Endodermal cell (in vitro differentiated cells): ENCODE measurements at regions not wholly inside any gene's neighbourhood (a gene's known extent, or its start where the extent isn't known, plus 50 kb on each side); places are given as distances from the start of the nearest gene placed in this dataset.

Experiments used
- DNase-seq: peaks from one replicate; pipeline ENCODE4 v3.0.0-alpha.2; 2017
- H3K27ac ChIP-seq: 2 replicates; pipeline ENCODE4 v1.5.1; 2013; ENCODE audit warnings: mild to moderate bottlenecking, low read depth, low read length, moderate library complexity
- H3K27me3 ChIP-seq: 2 replicates; pipeline ENCODE4 v1.6.1; 2013; ENCODE audit warnings: mild to moderate bottlenecking, low read length, moderate library complexity; ENCODE audit not compliant: insufficient read depth, control insufficient read depth, poor library complexity, severe bottlenecking
- H3K36me3 ChIP-seq: 2 replicates; pipeline ENCODE4 v1.7.0; 2013; ENCODE audit warnings: mild to moderate bottlenecking, low read length, moderate library complexity; ENCODE audit not compliant: control insufficient read depth, insufficient read depth
- H3K4me1 ChIP-seq: one replicate; pipeline ENCODE4 v1.7.0; 2013; ENCODE audit warnings: low read length; ENCODE audit not compliant: control insufficient read depth, insufficient read depth
- H3K4me3 ChIP-seq: 2 replicates; pipeline ENCODE4 v1.5.1; 2013; ENCODE audit warnings: mild to moderate bottlenecking, low read length, moderate library complexity
- H3K9ac ChIP-seq: 2 replicates; pipeline ENCODE4 v1.6.1; 2013; ENCODE audit warnings: mild to moderate bottlenecking, low read length, moderate library complexity; ENCODE audit not compliant: poor library complexity, severe bottlenecking; ENCODE audit errors: extremely low read depth
- H3K9me3 ChIP-seq: 2 replicates; pipeline ENCODE4 v1.6.1; 2013; ENCODE audit warnings: mild to moderate bottlenecking, low read length, moderate library complexity; ENCODE audit not compliant: control insufficient read depth
- H3K27ac Mint-ChIP-seq: 2 replicates; pipeline ENCODE4 v1.8.0; 2020; ENCODE audit warnings: mixed read lengths
- H3K27me3 Mint-ChIP-seq: 2 replicates; pipeline ENCODE4 v1.8.0; 2021; ENCODE audit warnings: mild to moderate bottlenecking, mixed read lengths; ENCODE audit not compliant: insufficient read depth
- H3K36me3 Mint-ChIP-seq: 2 replicates; pipeline ENCODE4 v1.8.0; 2020; ENCODE audit warnings: low read depth, mixed read lengths
- H3K4me1 Mint-ChIP-seq: 2 replicates; pipeline ENCODE4 v1.8.0; 2020; ENCODE audit warnings: mixed read lengths
- H3K4me3 Mint-ChIP-seq: 2 replicates; pipeline ENCODE4 v1.8.0; 2020; ENCODE audit warnings: mild to moderate bottlenecking, moderate library complexity, mixed read lengths
- H3K9me3 Mint-ChIP-seq: 2 replicates; pipeline ENCODE4 v1.8.0; 2020; ENCODE audit warnings: mild to moderate bottlenecking, mixed read lengths
- WGBS, 2 experiments: methylation state at CpG; one replicate each; pipeline versions ENCODE4 v1.1.5 to v1.1.7; 2013; ENCODE audit warnings: missing lambda C conversion rate in 2 of 2, mixed read lengths in 1 of 2; ENCODE audit not compliant: insufficient coverage in 1 of 2, insufficient read length in 1 of 2; 5-methylcytosine and 5-hydroxymethylcytosine counted together
- TF ChIP-seq, protein P1 (sequence below): fragments of 200-600 bp; sonication (generic); conservative IDR thresholded peaks from 2 replicates; pipeline ENCODE4 v1.5.0; 2021; ENCODE audit warnings: antibody characterized with exemption, mild to moderate bottlenecking

DNA sequence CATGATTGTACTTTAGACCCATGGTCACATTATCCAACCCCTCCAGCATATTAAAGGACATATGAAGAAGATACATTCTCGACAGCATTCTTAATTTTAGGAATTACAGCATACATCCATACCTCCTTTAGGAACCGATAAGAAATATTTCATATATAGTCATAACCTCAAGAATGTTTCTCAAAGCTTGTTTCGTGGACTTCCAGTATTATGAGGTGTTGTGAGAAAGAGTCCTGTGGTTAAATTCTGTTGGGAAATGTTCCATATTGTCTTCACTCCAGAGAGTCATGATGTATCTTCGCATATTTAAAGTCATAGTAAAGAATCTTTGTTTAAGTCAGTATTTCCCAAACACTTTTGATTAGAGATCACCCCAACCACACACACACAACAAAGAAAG lies 321.0 kb upstream of the SNX7 start:
- Mint-ChIP-seq H3K27me3 (peaks cover 2% of the 10 kb centered on the region), H3K4me1 (peaks cover 2% of the 10 kb centered on the region), H3K9me3 (no peaks in the 10 kb centered on the region), H3K4me3 (no peak overlapping the region), H3K36me3 (no peaks in the 10 kb centered on the region), H3K27ac (no peak overlapping the region)
- Histone ChIP-seq H3K9me3 (no peaks in the 10 kb centered on the region), H3K27ac (no peak overlapping the region), H3K4me1 (no peaks in the 10 kb centered on the region), H3K4me3 (no peak overlapping the region), H3K9ac (no peak overlapping the region), H3K36me3 (no peaks in the 10 kb centered on the region), H3K27me3 (no peaks in the 10 kb centered on the region)
- no peak for DNase-seq
- WGBS, 2 experiments, result 92% methylated on average over 3 of the region's 4 CpGs; no CpG with 5 or more reads in 1 of the 2 experiments
- TF ChIP-seq, protein P1, sequence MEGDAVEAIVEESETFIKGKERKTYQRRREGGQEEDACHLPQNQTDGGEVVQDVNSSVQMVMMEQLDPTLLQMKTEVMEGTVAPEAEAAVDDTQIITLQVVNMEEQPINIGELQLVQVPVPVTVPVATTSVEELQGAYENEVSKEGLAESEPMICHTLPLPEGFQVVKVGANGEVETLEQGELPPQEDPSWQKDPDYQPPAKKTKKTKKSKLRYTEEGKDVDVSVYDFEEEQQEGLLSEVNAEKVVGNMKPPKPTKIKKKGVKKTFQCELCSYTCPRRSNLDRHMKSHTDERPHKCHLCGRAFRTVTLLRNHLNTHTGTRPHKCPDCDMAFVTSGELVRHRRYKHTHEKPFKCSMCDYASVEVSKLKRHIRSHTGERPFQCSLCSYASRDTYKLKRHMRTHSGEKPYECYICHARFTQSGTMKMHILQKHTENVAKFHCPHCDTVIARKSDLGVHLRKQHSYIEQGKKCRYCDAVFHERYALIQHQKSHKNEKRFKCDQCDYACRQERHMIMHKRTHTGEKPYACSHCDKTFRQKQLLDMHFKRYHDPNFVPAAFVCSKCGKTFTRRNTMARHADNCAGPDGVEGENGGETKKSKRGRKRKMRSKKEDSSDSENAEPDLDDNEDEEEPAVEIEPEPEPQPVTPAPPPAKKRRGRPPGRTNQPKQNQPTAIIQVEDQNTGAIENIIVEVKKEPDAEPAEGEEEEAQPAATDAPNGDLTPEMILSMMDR, result no peak

DNA sequence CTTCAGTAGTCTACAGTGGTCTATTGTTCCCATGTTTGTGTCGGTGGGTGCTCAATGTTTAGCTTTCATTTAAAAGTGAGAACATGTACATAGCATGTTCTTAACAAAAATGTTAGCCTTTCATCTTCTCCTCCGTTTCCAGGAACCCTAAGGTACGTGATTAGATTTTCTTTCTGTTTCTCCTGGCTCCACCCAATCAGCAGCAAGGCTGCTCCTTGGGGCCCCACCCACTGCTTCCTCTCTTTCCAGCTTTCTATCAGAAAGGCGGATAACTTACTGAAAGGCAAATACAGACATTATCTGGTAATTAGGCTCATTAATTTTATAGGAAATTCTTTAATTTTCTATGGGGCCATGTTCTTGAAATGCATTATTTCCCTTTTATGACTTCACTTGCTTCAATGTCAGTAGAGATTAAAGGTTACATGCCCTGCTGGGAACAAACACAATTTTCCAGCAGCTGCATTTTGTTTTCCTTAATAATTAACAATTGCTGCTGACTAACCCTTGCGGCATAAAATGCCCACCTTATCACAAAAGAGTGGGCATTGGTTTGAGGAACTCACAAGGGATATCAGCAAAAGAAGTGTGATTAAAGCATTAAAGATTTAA lies 324.9 kb upstream of the SNX7 start:
- Histone ChIP-seq H3K9ac (no peak overlapping the region), H3K27me3 (no peaks in the 10 kb centered on the region), H3K27ac (no peak overlapping the region), H3K4me1 (no peaks in the 10 kb centered on the region), H3K9me3 (no peaks in the 10 kb centered on the region), H3K36me3 (no peaks in the 10 kb centered on the region), H3K4me3 (no peak overlapping the region)
- DNase-seq, result no peak
- H3K4me1 Mint-ChIP-seq, result peaks cover 10% of the 10 kb centered on the region
- 92% methylated on average over 2 to 5 of the region's 5 CpGs for whole genome bisulfite sequencing, 2 experiments
- H3K9me3 Mint-ChIP-seq, result no peaks in the 10 kb centered on the region
- H3K27me3 Mint-ChIP-seq, result peaks cover 9% of the 10 kb centered on the region
- H3K4me3 Mint-ChIP-seq, result no peak overlapping the region
- no peak overlapping the region for H3K27ac Mint-ChIP-seq
- H3K36me3 Mint-ChIP-seq, result no peaks in the 10 kb centered on the region
- TF ChIP-seq, protein P1, result no peak

DNA sequence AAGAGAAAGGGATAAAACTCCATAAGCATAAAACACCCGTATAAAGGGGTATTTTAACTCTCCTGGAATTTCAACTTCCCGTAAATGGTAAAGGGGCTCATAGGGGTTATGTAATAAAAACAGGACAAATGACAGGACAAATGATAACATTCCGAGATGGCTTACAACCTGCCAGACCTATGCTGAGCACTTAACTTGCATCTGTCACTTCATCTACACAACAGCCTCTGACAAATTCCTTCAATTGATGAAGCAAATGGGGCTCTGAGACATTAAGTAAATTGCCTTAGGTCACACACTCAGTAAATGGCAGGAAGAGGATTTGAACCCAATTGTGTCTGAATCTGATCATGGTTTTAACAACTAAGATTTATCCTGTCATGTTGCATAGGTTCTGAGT lies 327.6 kb upstream of the SNX7 start:
- WGBS, 2 experiments, result 92 to 100% methylated on average over 1 to 3 of the region's 3 CpGs
- TF ChIP-seq, protein P1, result no peak
- Mint-ChIP-seq H3K4me1 (peaks cover 16% of the 10 kb centered on the region), H3K9me3 (no peaks in the 10 kb centered on the region), H3K4me3 (no peak overlapping the region), H3K36me3 (no peaks in the 10 kb centered on the region), H3K27ac (no peak overlapping the region), H3K27me3 (peaks cover 7% of the 10 kb centered on the region)
- H3K9ac ChIP-seq, result no peak overlapping the region
- no peaks in the 10 kb centered on the region for H3K27me3 ChIP-seq
- H3K36me3 ChIP-seq, result no peaks in the 10 kb centered on the region
- no peaks in the 10 kb centered on the region for H3K4me1 ChIP-seq
- DNase-seq, result no peak
- H3K27ac ChIP-seq, result no peak overlapping the region
- H3K4me3 ChIP-seq, result no peak overlapping the region
- no peaks in the 10 kb centered on the region for H3K9me3 ChIP-seq
